Left colon (tissue), 2 donors: ENCODE measurements at regions not wholly inside any gene's neighbourhood (a gene's known extent, or its start where the extent isn't known, plus 50 kb on each side); places are given as distances from the start of the nearest gene placed in this dataset.

Source experiments
- ATAC-seq: fragments of 200-7000 bp; cut with Tn5 transposase; one replicate; pipeline ENCODE4 v1.9.1; 2020; ENCODE audit warnings: mild to moderate bottlenecking, moderate library complexity
- DNase-seq, 2 donors: peaks; one replicate each; pipeline ENCODE4 v3.0.0-alpha.2; 2020
- intact Hi-C, 2 donors: fragments of 100-400 bp; cut with DNase I in 1 of 2; cut with micrococcal nuclease in 1 of 2; formaldehyde crosslinking; loops; one replicate each; pipeline versions ENCODE4 v1.11.2 to v1.14.0; 2022; cut with DNase I, micrococcal nuclease
- donor health status: DM: no; HTN: no; CAD: no.
- donor health status: DM: yes; HTN: yes; CAD: no.

DNA sequence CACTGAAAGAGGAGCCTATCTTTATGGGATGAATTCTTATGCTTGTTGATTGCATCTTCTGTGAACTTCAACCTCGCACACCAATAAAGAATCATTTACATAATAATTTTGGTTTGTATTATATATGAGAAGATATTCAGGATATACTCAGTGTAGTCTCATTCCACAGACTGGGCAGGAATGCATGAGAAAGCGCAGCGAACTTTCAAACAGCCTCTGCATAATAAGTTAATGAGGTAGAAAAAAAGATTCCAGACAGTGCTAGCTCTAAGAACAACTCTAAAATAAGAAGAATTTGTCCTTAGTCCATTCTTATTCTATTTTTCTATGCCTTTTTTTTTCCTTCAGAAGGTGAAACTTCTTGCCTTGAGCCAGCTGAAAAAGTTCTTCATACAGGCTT is 224.3 kb upstream of the CTSO start:
- DNase-seq (no peak), ATAC-seq (no peak)
- intact Hi-C loops = no loop called here

- ATAC-seq (no peak), DNase-seq (no peak)
- intact Hi-C loops = no loop called here
Observed at GRCh38 chr4:156176896-156177295, 223.2 kb upstream of the CTSO start.

GRCh38 chr4:156173937-156174336 is 220.3 kb upstream of the CTSO start:
- intact Hi-C loops = no loop called here
- ATAC-seq = no peak
- DNase-seq = no peak

DNA sequence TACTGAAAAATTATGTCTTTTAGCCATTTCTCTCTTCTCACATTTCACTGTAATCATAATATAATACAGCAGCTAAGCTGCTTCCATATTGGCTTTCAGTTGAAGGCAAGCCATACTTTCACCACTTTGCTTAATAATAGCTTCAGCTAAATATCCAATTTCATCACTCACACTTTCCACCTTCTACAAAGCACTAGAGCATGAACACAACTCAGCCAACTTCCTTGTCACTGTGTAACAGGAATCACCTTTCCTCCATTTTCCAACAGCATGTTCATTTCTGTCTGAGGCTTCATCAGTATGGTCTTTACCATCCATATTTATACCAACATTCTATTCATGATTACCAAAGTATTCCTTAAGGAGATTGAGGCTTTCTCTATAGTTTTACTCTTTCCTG is 219.8 kb upstream of the CTSO start:
- no peak for ATAC-seq
- DNase-seq = no peak
- intact Hi-C loops = no loop called here

GRCh38 chr4:156169861-156170260 is 216.2 kb upstream of the CTSO start:
- no peak for DNase-seq
- ATAC-seq = no peak
- intact Hi-C loops = no loop called here

DNA sequence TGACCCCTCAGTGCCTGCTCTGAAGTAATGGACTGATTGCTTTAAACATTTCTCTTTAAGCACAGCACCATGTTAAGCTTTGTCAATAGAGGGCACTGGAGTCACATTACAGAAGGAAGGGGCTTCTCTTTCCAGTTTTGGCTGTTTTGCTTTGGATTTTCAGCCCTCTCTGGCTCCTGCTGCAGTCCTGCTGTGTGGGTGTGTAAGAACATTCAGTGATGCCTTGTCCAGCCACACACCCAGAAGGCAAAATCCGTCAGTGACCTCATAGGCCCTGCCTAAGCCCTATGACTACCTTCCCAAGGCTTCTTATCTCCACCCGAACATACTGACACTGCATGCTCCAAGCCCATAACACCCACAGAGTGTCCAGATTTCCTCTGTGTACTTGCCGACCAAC is 215.3 kb upstream of the CTSO start:
- no peak for ATAC-seq
- DNase-seq = no peak
- intact Hi-C loops = no loop called here

- intact Hi-C loops = no loop called here
- DNase-seq (no peak), ATAC-seq (no peak)
Observed at GRCh38 chr4:156168288-156168687, 214.6 kb upstream of the CTSO start.

DNA sequence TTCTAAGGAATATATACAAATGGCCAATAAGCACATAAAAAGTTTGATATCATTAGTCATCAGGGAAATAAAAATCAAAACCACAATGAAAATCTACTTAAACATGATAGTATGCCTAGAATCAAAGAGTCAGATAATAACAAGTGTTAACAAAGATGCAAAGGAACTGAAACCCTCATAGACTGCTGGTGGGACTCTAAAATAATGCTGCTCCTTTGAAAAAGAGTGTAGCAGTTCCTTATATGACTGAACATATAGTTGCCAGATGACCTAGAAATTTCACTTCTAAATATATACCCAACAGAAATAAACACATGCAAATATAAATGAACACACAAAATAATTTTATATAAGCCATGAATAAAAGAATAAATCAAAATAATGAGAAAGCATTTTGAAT is 205.1 kb upstream of the CTSO start:
- DNase-seq (no peak), ATAC-seq (no peak)
- intact Hi-C loops = no loop called here

DNA sequence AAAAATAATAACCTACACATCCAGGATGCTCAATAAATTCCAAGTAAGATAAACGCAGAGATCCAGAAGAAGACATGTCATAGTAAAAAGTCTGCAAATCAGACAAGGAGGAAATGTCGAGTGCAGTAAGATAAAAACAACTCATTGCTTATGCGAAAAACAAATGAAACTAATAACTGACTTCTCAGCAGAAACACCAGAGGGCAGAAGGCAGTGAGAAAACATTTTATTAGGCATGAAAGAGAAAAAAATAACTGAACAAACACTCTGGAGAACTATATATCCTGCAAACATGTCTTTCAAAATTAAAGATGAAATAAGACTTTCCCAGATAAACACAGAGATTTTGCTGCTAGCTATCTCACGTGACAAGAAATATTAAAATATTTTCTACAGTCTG is 201.3 kb upstream of the CTSO start:
- DNase-seq (no peak), ATAC-seq (no peak)
- intact Hi-C loops = no loop called here

DNA sequence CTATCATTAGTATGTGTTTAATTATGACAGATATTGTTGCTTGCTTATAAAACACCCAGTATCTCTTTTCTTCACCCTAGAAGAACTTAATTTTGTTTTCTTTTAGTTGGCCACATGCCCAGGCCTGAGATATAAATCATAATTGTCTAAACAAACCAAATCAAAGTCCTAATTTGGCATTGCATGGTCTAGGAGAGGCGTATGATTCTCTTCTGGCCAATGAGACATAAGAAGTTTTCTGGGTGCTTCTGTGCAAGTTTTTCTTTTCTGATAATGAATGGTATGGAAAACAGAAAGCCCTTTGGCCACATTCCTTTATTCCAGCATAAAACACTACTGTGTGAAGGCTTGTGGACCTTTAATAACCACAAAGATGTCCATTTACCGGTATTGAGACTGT is 192.9 kb upstream of the CTSO start:
- DNase-seq (no peak), ATAC-seq (no peak)
- intact Hi-C loops = loop anchor here in 1 of 2 donors (5.0 kb wide), 1 partner anchor 76 kb away; no protein-coding TSS in a partner anchor

DNA sequence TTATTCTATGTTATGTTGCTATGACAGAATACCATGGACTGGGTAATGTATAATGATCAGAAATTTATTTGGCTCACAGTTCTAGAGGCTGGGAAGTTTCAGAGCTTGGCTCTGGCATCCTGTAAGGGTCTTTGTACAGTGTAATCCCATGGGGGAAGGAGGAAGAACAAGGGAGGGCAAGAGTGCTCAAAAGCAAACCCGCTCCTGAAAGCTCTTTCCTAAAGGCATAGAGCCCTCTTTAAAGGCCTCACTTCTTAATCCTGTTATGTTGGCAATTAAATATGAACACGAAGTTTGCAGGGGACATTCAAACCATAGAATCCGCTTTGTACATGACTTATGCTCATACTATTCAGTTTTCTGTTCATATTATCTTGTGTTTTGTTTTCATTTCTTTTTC is 191.3 kb upstream of the CTSO start:
- DNase-seq = no peak
- no peak for ATAC-seq

GRCh38 chr4:156138781-156139280 is 185.2 kb upstream of the CTSO start:
- ATAC-seq = no peak
- intact Hi-C loops = no loop called here
- no peak for DNase-seq

More for the DNA sequence above, 191.3 kb upstream of the CTSO start:
- intact Hi-C loops = loop anchor here in 1 of 2 donors (5.0 kb wide), 1 partner anchor 77 kb away; no protein-coding TSS in a partner anchor

DNA sequence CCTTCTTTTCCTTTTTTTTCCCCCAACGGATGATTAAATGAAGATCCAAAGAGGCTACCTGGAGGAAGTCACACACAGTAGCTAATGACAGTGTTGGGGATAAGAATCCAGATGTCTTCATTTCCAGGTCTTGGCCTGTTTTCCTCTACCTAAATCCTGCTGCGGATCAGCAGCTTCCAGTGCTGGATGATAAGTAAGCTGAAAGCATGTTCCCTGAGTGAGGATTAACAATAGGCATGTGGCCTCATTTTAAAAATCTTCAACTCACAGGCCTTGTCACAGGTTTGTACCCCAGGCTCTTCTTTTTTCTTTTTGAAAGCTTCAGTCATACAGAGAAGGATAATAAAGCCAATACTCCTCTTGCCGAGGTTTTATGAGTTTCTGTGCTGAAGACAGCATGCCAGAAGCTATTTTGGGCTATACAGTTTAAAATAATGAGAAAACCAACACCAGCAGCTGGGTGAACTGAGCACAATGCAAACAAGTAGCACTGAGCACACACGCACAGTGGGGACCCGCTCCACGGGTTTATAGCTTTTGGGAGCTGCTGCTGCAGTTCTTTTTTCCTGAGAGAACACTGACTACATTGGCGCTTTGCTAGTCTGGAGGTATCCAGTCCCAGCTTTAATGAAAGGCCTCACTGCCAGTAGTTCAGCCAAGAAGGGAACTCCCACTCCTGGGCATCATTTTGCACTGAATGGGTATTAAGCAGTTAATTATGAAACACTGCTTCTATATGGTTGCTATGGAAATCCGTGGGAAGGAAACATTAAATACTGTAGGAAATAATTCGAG is 184.2 kb upstream of the CTSO start:
- intact Hi-C loops = no loop called here
- no peak for DNase-seq
- ATAC-seq = no peak

DNA sequence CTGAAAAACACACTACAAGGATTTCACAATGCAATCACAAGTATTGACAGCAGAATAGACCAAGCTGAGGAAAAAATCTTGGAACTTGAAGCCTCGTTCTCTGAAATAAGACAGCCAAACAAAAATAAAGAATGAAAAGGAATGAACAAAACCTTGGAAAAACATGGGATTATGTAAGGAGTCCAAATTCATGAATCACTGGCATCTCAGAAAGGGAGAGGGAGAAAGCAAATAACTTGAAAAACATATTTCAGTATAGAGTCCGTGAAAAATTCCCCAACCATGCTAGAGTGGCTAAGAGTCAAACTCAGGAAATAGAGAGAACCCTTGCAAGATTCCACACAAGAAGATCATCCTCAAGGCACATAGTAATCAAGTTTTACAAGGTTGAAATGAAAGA is 178.5 kb upstream of the CTSO start:
- intact Hi-C loops = no loop called here
- DNase-seq (no peak), ATAC-seq (no peak)

GRCh38 chr4:156128616-156129015 is 174.9 kb upstream of the CTSO start:
- ATAC-seq (no peak), DNase-seq (no peak)
- intact Hi-C loops = no loop called here

GRCh38 chr4:156118507-156119220 is 165.0 kb upstream of the CTSO start:
- DNase-seq (no peak), ATAC-seq (no peak)
- intact Hi-C loops = no loop called here

DNA sequence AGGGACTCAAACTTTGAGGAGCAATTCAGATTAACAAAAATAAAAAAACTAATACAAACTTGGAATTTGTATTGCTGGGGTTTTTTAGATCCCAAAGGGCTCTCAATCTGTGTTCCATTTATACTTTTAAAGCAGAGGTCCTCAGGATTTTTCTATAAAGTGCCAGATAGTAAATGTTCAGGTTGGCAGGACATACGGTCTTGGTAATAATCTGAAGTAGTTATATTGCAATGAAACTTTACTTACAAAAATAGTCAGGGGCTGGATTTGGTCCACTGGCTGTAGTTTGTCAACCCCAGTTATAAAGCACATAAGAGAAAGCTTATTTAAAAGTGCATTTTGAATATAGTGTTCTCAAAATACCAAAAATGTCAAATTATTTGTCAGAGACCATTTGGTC is 164.1 kb upstream of the CTSO start:
- intact Hi-C loops = no loop called here
- DNase-seq = no peak

GRCh38 chr4:156116991-156117390 is 163.3 kb upstream of the CTSO start:
- DNase-seq = no peak
- intact Hi-C loops = no loop called here
- ATAC-seq = no peak

More for the DNA sequence above, 164.1 kb upstream of the CTSO start:
- no peak for ATAC-seq

DNA sequence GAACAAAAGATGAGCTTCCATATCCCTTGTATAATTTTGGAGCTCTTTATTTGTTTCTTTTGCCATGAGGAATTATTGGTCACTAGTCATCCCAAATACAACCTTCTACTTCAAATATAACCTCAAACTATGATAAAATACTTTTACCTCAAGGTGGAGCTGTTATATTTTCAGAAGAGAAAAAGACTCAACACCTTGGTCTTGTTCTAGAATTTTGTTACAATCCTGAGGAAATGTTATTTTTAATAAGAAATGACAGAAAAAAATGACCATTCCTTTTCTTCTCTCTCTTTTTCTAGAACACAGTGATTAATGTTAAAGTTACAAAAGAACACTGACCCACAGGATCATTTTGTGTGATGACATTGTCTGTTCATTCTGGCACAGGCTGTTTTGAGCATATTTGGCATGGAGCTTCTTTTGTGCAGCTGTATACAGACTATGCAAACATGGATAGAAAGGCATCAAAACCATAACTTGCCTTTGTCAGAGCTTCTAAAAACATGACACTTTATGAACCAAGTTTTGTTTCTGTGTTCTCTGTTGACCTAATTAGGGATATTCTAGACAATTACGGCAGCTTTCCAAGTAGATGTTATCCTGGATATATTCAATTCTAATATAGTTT is 159.6 kb upstream of the CTSO start:
- ATAC-seq (no peak), DNase-seq (no peak)
- intact Hi-C loops = no loop called here

- ATAC-seq (no peak), DNase-seq (no peak)
- intact Hi-C loops = no loop called here
Observed at GRCh38 chr4:156111686-156112085, 158.0 kb upstream of the CTSO start.
